NT2/D1 (cell line): ENCODE measurements at regions not wholly inside any gene's neighbourhood (a gene's known extent, or its start where the extent isn't known, plus 50 kb on each side); places are given as distances from the start of the nearest gene placed in this dataset.

ENCODE experiments used
- DNase-seq: peaks from one replicate; pipeline ENCODE4 v3.0.0-alpha.2; 2011; ENCODE audit warnings: low read depth, low spot score
- H3K27me3 ChIP-seq: 2 replicates; pipeline ENCODE4 v1.6.0; 2011; ENCODE audit warnings: mild to moderate bottlenecking; ENCODE audit not compliant: insufficient read length, insufficient read depth
- H3K36me3 ChIP-seq: 2 replicates; pipeline ENCODE4 v1.6.1; 2011; ENCODE audit warnings: mild to moderate bottlenecking, low read length, mixed read lengths; ENCODE audit not compliant: insufficient read depth, insufficient read length
- H3K4me1 ChIP-seq: 2 replicates; pipeline ENCODE4 v1.5.1; 2011; ENCODE audit not compliant: insufficient read depth, insufficient read length
- H3K4me3 ChIP-seq: 2 replicates; pipeline ENCODE4 v1.5.1; 2011; ENCODE audit warnings: low read depth; ENCODE audit not compliant: insufficient read length
- H3K9ac ChIP-seq: 2 replicates; pipeline ENCODE4 v1.6.0; 2011; ENCODE audit warnings: low read depth; ENCODE audit not compliant: insufficient read length
- H3K9me3 ChIP-seq: 2 replicates; pipeline ENCODE4 v1.5.1; 2011; ENCODE audit warnings: mild to moderate bottlenecking, low read length; ENCODE audit not compliant: insufficient read depth
- SUZ12 ChIP-seq: IDR thresholded peaks from 2 replicates; pipeline ENCODE4 v1.6.1; 2011; ENCODE audit not compliant: insufficient read length, insufficient read depth; ENCODE audit errors: extremely low read depth
- YY1 ChIP-seq: IDR thresholded peaks from 2 replicates; pipeline ENCODE4 v1.6.1; 2011; ENCODE audit not compliant: insufficient read length, insufficient read depth
- ZNF274 ChIP-seq: IDR thresholded peaks from 2 replicates; pipeline ENCODE4 v1.6.1; 2011; ENCODE audit warnings: mild to moderate bottlenecking, low read depth, low read length

DNA sequence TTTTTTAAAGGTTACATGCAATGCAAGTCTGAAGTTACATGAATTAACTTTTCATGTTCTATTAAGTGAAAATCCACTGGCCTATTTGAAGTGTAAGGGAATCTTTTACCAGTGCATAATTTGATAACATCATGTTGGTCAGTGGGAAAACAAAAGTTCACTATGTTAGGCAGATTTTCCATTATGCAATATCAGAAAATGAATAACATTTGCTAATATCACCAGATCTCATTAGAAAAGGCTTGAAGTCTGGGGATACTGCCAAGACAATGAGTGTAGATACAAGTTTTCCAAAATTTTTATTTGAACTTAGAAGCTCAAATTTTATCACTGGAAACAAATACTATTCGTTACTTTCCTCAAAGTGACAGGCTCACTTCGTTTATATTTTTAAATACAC, 296.4 kb upstream of the CDH4 start:
- Histone ChIP-seq H3K36me3 (no peaks in the 10 kb centered on the region), H3K4me3 (no peak overlapping the region), H3K9ac (no peak overlapping the region), H3K9me3 (no peaks in the 10 kb centered on the region), H3K4me1 (no peaks in the 10 kb centered on the region), H3K27me3 (peaks cover 100% of the 10 kb centered on the region)
- TF ChIP-seq ZNF274, result no peak
- TF ChIP-seq SUZ12, result no peak
- TF ChIP-seq YY1, result no peak
- no peak for DNase-seq

DNA sequence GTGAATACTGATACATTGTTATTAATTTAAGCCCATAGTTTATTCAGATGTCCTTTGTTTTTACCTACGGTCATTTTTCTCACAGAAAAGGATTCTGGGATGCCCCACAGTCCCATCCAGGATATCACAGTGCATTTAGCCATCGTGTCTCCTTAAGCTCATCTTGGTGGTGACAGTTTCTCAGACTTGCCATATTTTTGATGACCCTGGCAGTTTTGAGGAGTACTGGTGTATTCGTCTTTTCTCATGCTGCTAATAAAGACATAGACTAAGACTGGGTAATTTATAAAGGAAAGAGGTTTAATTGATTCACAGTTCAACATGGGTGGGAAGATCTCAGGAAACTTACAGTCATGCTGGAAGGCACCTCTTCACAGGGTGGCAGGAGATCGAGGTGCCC, 295.9 kb upstream of the CDH4 start:
- H3K9ac ChIP-seq, result no peak overlapping the region
- H3K36me3 ChIP-seq, result no peaks in the 10 kb centered on the region
- TF ChIP-seq YY1, result no peak
- TF ChIP-seq SUZ12, result no peak
- no peak for TF ChIP-seq ZNF274
- no peaks in the 10 kb centered on the region for H3K9me3 ChIP-seq
- no peak for DNase-seq
- peaks cover 100% of the 10 kb centered on the region for H3K27me3 ChIP-seq
- H3K4me3 ChIP-seq, result no peak overlapping the region
- H3K4me1 ChIP-seq, result no peaks in the 10 kb centered on the region

DNA sequence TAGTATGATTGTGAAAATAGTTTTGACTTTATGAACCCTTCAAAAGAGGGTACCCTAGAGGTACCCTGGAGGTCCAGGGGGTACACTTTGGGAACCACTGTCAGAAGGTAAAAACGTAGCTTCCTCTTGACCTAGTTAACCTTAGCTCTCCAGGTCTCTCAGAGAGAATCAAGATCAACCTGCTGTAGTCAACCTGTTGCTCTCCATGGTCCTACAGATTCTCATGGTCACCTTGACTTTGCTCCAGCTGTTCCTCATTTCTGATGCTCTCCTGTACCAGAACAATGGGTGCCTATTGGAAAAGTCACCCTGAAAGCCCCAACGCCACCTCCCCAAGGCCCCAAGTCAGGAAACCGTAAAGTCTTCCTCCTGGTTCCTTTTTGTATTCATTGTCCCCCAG, 294.4 kb upstream of the CDH4 start:
- no peak for DNase-seq
- H3K36me3 ChIP-seq, result no peaks in the 10 kb centered on the region
- H3K4me1 ChIP-seq, result peaks cover 4% of the 10 kb centered on the region
- no peak for TF ChIP-seq YY1
- TF ChIP-seq ZNF274, result no peak
- TF ChIP-seq SUZ12, result no peak
- no peak overlapping the region for H3K4me3 ChIP-seq
- peaks cover 99% of the 10 kb centered on the region for H3K27me3 ChIP-seq
- no peaks in the 10 kb centered on the region for H3K9me3 ChIP-seq
- H3K9ac ChIP-seq, result no peak overlapping the region

DNA sequence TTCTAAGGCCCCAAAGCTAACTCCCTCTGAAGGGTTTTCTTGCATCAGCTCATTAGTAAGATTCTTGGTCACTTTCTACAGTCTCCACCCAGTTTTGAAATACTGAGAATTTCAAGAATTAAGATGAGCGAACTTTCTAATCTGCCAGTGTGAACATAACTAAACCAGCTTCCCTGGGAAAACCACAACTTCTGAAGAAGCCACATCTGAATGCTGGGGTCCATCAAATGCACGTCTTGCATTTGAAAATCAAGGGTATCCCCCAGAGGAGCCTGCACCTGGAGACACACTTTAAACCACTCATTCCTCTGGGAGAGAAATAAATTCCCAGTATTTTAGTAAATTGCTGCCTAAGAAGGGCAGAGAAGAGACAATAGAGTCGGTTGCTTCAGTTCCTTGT, 292.1 kb upstream of the CDH4 start:
- H3K36me3 ChIP-seq, result no peaks in the 10 kb centered on the region
- no peak for DNase-seq
- H3K9ac ChIP-seq, result no peak overlapping the region
- H3K4me3 ChIP-seq, result no peak overlapping the region
- H3K4me1 ChIP-seq, result peaks cover 7% of the 10 kb centered on the region
- TF ChIP-seq ZNF274 (no peak), SUZ12 (no peak), YY1 (no peak)
- H3K27me3 ChIP-seq, result peaks cover 92% of the 10 kb centered on the region
- H3K9me3 ChIP-seq, result no peaks in the 10 kb centered on the region

DNA sequence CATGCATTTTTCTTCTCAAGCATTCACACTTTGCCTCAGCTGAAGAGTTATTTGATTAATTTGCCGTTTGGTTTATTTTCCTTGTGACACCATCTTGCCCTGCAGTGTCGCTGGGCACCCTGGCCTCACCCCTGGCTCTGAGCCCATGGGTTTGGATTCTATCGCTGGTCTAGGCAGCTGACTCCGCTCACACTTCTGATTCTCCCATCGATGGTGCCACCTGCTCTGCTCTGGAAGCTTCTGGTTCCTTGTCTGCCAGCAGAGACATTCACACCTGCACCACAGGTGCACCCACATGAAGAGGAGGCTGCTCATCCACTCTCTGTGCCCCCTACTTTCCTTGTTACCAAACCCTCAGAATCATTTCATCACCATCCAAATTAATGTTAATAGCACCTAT, 291.6 kb upstream of the CDH4 start:
- TF ChIP-seq ZNF274 (no peak), YY1 (no peak)
- Histone ChIP-seq H3K4me1 (peaks cover 7% of the 10 kb centered on the region), H3K9ac (no peak overlapping the region), H3K27me3 (peaks cover 92% of the 10 kb centered on the region), H3K36me3 (no peaks in the 10 kb centered on the region), H3K4me3 (no peak overlapping the region), H3K9me3 (no peaks in the 10 kb centered on the region)
- DNase-seq, result no peak

DNA sequence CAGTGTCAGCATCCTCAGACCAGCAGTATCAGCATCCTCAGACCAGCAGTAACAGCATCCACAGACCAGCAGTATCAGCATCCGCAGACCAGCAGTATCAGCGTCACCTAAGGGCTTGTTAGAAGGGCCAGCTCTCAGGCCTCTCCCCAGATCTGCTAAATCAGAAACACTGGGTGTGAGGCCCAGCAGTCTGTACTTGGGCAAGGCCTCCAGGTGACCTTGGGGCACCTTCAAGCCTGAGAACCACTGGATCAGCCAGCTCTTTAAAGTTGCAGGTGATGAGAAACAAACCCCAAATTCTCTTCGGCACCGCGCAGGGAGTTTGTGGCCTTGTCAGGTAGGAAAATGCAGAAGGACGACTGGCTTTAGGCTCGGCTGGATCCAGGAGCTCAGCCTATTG, 290.5 kb upstream of the CDH4 start:
- Histone ChIP-seq H3K27me3 (peaks cover 91% of the 10 kb centered on the region), H3K4me1 (peaks cover 7% of the 10 kb centered on the region), H3K4me3 (no peak overlapping the region), H3K9me3 (no peaks in the 10 kb centered on the region), H3K36me3 (no peaks in the 10 kb centered on the region), H3K9ac (peak overlapping the region; percentile 7)
- no peak for TF ChIP-seq SUZ12
- no peak for TF ChIP-seq ZNF274
- no peak for TF ChIP-seq YY1
- no peak for DNase-seq

DNA sequence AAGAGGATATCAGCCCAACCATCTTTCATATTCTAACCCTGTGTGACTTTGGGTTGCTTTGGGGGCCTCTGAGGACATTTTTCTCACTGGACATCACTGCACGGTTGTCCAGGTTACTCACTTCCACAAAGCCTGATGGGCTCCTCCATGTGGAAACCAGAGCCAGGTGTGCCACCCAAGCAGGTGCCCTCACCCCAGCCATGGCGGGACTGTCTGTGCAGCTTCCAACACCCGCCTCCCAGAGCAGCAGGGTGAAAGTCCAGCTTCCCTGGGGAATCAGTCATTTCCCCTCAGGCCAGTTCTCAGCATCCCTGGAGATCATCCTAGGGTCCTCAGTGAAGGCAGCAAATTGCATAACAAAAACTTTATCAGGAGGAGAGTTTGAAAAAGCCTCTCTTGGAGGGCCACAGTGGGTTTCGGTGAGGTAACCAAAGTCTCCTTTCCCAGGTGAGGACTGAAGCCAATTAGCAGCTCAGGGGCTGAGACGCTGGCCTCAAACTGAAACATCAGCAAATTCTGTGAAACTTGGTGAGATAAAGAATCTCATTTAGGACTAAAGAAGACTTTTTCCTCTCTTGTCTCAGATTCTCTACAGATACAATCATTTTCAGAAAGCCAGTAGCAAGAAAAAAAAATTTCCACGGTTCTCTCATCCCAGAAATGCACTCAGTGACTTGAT, 289.6 kb upstream of the CDH4 start:
- Histone ChIP-seq H3K4me3 (no peak overlapping the region), H3K9ac (no peak overlapping the region), H3K4me1 (peaks cover 7% of the 10 kb centered on the region), H3K36me3 (no peaks in the 10 kb centered on the region), H3K27me3 (peaks cover 87% of the 10 kb centered on the region), H3K9me3 (no peaks in the 10 kb centered on the region)
- no peak for DNase-seq
- TF ChIP-seq SUZ12 (no peak), ZNF274 (no peak), YY1 (no peak)
